ENCODE measurements at regions not wholly inside any gene's neighbourhood (a gene's known extent, or its start where the extent isn't known, plus 50 kb on each side); places are given as distances from the start of the nearest gene placed in this dataset.

- no peak for TF ChIP-seq CTCF (IDR thresholded peaks at IDR 0.05)
- TF ChIP-seq POLR2A (IDR thresholded peaks at IDR 0.05), result no peak
- TF ChIP-seq EP300 (IDR thresholded peaks at IDR 0.05), result no peak
Observed at GRCh38 chr2:144936442-144936841, 416.5 kb upstream of the ZEB2 start.
